GM21528 (cell line): ENCODE measurements at regions not wholly inside any gene's neighbourhood (a gene's known extent, or its start where the extent isn't known, plus 50 kb on each side); places are given as distances from the start of the nearest gene placed in this dataset.
"Not testable (repeated sequence)": the region's sequence is repeated elsewhere in the genome, so short reads cannot be mapped to it uniquely, and the experiment has no call there.

Source experiments
- ATAC-seq: cut with Tn5 transposase; IDR thresholded peaks from one replicate; pipeline ENCODE4 v1.9.1; 2021; ENCODE audit warnings: mild to moderate bottlenecking, moderate library complexity; ENCODE audit not compliant: unreplicated experiment, low FRiP score

DNA sequence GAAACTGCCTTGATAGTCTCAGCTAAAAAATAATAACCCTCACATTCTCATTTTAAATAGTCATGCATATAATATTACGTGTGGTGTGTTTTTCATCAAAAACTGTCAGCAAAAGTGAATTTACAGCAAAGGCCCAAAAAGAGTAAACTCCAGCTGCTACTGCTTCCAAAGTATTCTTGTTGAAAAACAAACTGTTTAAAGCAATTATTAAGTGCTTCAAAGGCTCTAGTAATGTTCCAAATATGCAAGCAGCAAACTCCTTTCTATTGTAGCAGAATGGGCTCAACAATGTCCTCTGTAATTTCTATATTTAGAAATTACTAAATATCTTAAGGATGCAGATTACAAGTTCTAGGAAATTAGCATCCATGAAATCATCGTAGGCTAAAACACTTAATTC is 280.0 kb upstream of the TBX18 start:
- ATAC-seq = no peak

DNA sequence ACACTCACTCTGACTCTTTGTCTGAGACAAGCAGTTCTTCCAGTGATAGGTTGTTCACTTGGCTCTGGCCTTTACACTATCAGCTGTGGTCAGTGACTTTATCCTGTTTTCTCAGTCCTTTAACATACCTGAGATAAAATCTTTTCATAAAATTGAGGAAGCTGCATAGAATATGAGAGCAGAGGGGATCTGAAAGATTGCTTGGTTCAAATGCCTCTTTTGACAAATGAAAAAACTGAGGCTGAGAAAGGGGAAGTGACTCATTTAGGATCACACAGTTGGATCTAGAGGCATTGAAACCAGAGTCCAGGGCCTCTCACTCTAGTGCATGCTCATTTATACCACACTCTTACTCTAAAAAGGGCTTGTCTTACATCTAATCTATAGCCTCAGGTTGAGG is 277.0 kb upstream of the TBX18 start:
- no peak for ATAC-seq

DNA sequence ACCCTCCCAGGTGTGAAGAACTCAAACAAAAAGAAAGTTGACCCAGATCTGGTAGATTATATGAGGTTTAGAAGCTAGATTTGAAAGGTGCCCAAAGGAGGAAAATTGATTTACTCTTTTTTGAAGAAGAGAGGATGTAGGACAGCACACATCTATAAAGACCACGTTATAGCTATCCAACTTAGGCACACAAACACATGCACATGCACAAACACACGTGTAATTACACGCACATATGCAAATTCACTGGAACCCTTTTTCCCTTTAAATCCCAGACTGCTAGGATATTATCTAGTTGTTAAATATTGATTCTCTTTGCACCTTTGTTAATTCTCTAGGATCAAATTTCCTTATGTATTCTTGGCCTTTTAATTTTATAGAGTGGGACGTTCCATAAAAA is 272.8 kb upstream of the TBX18 start:
- no peak for ATAC-seq

DNA sequence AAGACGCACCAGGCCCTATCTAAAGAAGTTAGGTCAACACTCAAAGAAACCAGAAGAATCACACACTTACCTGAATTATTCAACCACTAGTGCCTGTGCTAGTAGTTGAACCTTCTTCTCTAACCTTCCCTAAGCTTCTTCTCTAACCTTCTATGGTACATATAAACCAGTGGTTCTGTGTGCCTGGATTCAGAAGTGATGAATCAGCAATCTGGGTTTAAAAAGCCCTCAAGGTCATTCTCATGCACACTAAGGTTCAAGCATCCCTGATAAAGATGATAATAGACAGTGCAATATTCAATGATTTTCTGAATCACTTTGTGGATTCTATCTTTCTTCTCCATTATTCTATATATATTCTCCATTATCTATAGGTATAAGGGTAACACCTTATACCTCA is 271.4 kb upstream of the TBX18 start:
- no peak for ATAC-seq

DNA sequence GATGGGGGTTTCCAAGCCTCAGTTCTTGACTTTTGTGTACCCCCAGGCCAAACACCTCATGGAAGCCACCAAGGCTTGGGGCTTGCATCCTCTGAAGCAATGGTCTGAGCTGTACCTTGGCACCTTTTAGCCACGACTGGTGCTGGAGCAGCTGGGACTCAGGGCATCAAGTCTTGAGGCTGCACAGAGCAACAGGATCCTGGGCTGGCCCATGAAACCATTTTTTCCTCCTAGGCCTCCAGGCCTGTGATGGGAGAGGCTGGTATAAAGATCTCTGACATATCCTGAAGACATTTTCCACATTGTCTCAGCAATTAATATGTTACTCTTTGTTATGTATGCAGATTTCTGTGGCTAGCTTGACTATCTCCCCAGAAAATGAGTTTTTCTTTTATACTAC is 269.1 kb upstream of the TBX18 start:
- ATAC-seq = no peak

DNA sequence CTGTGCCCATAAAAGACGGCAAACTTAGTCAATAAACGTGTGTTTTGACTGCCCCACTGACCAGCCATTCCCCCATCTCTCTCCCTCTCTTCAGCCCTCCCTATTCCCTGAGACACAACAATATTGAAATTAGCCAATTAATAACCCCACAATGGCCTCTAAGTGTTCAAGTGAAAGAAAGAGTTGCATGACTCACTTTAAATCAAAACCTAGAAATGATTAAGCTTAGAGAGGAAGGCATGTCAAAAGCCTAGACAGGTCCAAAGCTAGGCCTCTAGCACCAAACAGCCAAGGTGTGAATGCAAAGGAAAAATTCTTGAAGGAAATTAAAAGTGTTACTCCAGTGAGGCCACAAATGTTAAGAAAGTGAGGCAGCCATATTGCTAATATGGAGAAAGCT is 261.6 kb upstream of the TBX18 start:
- ATAC-seq = no peak

DNA sequence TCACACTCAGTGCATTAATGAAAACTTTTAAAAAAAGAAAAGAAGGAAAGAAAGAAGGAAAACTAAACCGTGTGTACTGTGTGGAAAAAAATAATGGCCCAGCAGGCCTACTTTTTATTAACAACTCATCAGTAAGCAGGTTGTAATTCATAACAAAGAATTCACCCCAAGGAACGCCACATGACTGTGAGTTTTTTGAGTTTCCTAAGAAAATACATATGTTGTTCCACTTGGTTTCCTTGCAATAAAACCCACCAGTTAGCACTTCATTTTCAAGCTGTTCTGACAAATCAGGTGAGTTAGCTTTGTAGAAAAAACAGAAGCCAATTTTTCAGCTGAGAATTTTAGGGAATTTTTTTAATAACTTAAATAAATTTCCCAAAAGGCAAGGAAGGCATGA is 259.3 kb upstream of the TBX18 start:
- ATAC-seq = no peak

DNA sequence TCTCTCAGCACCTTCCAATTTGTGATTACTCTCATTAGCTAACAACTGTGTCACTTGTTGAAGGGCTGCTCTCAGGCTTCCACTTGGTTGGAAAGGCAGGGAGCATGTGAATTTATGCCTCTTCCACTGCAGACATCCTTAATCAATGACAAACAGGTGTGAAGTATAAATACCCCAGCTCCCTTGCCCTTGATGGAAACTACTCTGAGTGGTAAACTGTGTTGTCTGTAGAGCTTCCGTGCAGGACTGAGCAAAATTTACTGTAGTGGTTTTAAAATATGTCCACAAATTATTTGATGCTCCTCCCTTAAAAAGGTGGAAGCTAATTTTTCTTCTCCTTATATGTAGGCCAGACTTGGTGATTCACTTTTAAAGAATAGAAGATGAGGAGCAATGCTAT is 253.0 kb upstream of the TBX18 start:
- no peak for ATAC-seq

DNA sequence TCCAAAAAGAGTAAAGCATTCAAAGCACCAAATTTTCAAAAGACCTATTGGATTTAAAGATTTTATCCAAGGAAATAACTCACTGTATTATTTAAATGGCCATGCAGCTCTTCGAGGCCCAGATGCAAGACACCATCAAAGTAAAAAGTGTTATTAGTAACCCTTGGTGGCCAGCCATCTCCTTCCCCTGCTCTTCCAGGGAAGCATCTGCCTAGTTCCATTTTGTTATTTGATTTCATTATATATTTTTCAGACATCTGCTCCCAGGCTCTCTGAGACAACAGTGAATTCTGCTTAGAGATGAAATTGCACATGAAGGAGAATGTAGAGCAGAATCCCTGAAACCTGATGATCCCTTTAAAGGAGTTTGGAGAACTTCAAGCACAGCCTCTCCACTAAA is 252.3 kb upstream of the TBX18 start:
- ATAC-seq = no peak

DNA sequence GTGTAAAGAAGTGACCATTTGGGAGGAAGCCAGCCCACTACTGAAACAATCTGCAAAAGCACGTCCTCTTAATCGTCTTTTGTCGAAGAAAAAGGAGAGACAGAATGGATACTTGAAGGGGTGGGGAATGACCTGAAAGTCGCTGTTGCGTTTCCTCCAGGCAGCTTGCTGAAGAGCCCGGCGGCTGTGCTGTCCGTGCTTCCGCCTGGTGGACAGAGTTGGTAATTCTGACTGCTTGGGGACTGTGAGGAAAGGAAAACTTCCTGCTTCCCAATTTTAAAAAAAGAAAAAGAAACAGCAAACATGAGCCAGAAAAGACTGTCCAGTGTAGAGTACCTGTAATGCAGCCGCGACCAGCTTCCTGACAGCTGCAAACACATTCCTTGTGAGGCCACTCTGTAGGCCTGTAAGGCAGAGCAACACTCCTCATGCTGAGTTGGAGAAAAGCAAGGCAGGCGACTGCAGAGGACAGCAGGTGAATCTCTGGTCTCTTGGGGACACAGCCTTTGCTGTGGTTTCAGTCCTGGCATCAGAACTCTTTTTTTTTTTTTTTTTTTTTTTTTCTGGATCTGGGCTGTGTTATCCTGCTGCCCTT is 251.1 kb upstream of the TBX18 start:
- no peak for ATAC-seq

DNA sequence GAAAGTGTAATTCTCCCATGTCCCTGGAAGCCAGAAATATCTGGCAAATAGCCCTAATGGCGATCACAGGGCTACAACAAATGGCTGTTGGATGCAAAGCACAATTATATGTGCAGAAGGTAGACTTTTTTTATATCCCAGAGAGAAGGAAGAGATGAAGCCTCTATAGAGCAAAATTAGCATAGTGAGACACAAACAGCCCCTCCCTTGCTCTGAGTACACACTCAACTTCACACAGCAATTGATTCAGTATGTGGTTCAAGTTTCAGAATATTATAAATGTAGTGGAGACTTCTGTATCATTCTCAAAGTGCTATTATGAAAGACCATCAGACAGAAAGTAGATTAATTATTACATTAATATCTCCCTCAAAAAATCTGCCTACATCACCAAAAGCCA is 246.5 kb upstream of the TBX18 start:
- no peak for ATAC-seq

DNA sequence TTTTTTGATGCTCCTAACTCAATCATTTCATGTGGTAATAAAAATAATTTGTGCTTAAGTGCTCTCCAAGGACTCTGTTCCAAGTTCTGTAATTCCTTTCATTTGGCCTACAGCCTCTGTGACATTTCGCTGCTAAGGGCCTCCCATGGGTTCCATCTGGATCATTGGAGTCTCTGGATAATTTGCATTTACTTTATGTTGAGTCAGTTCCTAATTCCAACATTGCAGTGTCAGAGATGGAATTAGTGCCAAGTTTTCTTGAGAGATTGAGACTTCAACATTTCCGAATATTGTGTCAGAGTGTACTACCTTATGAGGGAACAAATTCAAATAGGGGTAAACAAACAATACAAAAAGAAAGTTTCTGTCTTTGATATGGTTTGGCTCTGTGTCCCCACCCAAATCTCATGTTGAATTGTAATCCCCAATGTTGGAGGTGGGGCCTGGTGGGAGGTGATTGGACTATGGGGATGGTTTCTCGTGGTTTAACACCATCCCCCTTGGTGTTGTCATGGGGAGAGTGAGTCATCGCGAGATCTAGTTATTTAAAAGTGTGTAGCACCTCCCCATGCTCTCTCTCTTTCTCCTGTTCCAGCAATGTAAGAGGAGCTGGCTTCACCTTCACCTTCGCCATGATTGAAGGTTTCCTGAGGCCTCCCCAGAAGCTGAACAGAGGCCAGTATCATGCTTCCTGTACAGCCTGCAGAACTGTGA is 244.1 kb upstream of the TBX18 start:
- no peak for ATAC-seq

DNA sequence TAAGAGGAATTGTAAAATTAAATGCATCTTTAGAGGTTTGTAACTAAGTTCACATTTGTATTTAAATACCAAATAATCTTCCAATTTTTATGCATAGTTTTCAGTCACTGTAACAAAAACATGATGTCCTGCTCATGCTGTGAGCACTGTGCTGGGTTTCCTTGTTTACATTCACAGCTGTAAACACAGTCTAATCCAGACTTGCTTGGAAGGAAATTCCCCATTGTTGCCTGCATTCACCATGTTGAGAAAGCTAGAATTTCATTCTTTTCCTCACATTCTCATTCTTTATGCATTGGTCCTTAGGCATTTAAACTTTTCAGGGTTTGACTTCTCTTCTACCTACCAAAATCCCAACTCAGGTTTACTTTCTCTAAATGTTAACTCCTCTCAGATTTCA is 242.0 kb upstream of the TBX18 start:
- ATAC-seq = no peak

DNA sequence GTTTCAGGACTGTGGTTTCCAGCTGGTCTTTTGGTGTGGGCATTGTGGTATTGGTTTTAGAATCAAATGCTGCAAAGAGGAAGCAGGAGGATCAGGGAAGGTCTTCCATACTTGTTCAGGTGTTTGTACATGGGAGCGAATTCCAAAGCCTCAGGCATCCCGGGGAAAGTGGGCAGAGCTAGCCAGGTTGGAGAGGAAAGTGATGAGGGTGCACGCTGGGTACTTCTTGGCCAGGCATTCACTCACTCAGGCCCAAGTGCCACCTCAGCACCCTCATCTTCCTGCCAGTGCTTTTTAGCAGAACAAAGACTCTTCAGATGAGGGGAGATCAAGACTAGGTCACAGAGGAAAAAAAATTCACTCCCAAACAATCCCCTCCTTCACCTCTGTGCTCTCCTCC is 241.1 kb upstream of the TBX18 start:
- ATAC-seq = no peak

DNA sequence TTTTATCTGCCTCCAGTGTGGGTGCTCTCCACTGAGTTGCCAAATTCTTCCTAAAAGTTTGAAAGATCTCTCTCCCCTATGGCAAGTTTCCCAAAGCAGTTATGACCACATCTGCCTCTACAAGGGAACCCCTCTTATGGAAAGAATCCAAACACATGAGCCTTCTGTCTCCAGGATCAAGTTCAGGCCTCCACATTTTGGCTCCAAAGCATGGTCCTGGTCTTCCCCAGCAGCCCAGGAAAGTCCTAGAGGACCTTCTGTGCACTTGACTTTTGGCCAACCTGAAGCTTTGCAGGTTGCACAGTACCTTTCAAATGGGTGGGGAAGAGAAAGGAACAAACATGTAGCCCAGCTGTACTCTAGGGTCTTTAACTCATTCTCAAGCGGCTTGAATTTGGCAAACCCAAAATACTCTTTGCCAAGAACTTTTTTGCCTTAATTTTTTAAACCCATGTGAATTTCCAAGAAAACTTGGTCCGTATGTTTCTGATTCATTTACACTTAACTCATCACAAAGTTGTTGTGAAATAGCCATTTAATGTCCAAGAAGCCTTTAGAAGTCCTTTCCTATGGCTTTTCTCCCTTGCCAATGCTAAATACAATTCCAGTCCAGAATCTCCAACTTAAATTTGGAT is 240.1 kb upstream of the TBX18 start:
- ATAC-seq = no peak

DNA sequence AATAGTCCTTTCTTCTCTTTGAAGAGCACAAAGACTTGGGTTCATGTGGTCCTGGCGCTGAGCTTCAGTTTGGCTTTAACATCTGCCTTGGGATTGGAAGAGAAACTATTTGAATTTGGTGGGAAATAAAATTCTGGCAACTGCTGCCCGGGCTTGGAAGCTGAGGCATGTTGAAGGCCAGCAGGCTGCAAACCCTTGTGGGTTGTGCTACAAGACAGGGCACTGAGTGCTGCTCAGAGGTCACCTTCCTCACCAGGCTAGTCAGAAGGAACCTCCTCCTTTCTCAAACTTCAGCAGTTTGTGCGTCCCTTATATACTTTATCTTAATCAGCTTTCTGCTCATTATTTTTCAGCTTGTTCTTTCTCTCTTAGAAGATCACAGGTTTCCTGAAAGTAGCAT is 238.4 kb upstream of the TBX18 start:
- ATAC-seq = no peak

DNA sequence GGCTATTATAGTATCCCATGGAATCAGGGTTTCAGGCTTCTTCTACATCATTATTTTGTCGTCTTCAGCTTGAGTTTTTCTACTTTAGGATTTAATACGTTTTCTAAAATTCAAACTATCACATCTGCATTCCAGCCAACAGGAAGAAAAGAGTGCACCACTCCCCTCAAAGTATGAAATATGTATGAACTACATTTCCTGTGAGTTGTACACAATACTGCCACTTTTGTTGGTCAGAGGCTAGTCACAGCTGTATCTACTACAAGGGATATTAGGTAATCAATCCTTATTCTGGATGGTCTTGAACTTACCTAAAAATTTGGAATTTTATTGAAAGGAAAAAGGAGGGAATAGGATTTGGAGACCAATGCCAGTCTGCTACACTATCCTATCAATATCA is 235.6 kb upstream of the TBX18 start:
- ATAC-seq = no peak

DNA sequence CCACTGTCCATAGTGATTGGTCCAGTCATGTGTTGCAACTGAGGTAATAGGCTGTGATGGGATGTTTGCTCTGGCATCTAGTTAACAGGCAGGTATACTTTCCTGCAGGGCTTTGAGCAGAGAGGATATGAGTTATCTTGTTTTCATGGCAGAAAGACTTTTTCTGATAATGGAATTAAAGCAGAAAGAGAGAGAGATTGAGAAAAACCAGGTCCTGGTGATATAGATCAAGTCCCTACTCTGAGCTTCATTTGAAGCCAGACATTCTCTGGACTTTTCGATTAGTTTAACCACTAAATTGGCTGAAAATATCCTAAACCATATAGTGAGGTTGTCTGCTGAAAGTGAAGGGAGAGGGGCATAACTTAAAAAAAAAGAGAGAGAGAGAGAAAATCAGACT is 233.8 kb upstream of the TBX18 start:
- no peak for ATAC-seq

DNA sequence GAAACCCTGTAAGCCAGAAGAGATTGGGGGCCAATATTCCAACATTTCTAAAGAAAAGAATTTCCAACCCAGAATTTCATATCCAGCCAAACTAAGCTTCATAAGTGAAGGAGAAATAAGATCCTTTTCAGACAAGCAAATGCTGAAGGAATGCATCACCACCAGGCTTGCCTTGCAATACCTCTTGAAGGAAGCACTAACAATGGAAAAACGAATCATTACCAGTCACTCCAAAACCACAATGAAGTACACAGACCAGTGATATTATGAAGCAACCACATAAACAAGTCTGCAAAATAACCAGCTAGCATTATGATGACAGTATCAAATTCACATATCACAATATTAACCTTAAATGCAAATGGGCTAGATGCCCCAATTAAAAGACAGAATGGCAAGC is 224.4 kb upstream of the TBX18 start:
- ATAC-seq = not testable (repeated sequence)

DNA sequence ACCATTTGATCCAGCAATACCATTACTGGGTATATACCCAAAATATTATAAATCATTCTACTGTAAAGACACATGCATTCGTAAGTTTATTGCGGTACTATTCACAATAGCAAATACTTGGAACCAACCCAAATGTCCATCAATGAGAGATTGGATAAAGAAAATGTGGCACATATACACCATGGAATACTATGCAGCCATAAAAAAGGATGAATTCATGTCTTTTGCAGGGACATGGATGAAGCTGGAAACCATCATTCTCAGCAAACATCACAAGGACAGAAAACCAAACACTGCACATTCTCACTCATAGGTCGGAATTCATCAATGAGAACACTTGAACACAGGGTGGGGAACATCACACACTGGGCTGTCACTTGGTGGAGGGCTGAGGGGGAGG is 221.1 kb upstream of the TBX18 start:
- not testable (repeated sequence) for ATAC-seq

DNA sequence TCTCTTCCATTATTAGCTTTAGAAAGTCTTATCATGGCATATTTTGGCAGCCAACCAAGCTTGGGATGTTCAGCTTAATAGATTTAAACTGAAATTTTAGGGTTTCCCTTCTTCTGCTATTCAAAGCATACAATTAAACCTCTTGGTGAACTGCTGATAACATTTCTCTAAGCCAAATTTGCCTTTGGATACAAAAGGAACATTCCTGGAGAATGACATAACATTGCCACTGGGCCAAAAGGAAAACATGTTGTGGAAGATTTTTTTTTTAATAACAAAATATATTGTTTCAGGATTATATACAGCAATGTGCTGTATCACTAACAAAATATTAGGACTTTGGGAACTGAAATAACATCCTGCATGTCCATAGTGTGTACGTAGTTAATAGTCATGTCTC is 215.1 kb upstream of the TBX18 start:
- no peak for ATAC-seq

DNA sequence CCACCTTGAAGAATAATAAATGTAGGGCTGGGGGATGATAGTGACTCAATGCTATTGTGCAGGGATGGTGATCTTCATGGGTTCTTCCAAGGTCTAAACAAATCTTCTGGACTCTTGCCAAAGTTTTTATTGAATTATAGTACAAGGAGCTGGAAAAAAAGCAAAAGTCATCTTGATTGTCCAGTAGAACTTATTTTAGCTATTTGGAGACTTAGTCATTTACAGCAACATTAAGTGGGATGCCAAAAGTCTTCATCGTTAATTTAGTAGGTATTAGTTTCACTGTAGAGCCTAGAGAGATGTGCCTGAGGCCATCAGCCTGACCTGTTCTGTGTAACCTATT is 212.9 kb upstream of the TBX18 start:
- ATAC-seq = no peak
